ENCODE measurements at regions not wholly inside any gene's neighbourhood (a gene's known extent, or its start where the extent isn't known, plus 50 kb on each side); places are given as distances from the start of the nearest gene placed in this dataset.
"Not testable (repeated sequence)": the region's sequence is repeated elsewhere in the genome, so short reads cannot be mapped to it uniquely, and the experiment has no call there.

DNA sequence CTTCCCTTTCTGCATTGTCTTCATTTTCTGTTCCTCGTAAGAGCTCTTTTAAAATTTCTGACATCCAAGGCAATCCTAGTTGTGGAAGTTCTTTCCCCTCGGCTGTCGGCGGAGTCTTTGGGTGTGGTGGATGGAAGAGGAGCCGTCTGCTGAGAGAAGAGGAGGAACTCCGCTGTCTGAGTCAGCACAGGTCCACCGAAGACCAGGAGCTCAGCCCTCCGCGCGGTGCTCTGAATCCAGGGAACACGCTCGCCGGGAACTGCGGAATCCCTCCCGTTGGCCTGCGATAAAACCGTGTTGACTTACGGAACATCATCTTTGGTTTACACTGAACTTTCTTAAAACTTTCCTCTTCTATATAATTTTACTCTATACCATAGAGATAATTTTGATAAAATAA is 100.7 kb upstream of the IRX4 start:
- DNase-seq (ENCODE audit: low read depth), result no peak

DNA sequence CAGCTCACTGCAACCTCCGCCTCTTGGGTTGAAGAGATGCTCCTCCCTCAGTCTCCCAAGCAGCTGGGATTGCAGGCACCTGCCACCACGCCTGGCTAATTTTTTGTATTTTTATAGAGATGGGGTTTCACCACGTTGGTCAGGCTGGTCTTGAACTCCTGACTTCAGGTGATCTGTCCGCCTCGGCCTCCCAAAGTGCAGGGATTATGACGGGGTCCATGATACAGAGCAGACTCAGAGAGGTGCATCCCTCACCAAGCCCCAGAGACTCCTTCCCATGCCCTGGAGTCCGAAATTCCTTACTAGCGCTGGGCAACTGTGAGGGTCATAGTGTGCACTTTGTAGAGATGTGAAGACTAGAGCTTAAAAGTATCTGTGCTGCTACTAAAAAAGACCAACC is 99.8 kb upstream of the IRX4 start:
- DNase-seq (ENCODE audit: low read depth), result not testable (repeated sequence)

DNA sequence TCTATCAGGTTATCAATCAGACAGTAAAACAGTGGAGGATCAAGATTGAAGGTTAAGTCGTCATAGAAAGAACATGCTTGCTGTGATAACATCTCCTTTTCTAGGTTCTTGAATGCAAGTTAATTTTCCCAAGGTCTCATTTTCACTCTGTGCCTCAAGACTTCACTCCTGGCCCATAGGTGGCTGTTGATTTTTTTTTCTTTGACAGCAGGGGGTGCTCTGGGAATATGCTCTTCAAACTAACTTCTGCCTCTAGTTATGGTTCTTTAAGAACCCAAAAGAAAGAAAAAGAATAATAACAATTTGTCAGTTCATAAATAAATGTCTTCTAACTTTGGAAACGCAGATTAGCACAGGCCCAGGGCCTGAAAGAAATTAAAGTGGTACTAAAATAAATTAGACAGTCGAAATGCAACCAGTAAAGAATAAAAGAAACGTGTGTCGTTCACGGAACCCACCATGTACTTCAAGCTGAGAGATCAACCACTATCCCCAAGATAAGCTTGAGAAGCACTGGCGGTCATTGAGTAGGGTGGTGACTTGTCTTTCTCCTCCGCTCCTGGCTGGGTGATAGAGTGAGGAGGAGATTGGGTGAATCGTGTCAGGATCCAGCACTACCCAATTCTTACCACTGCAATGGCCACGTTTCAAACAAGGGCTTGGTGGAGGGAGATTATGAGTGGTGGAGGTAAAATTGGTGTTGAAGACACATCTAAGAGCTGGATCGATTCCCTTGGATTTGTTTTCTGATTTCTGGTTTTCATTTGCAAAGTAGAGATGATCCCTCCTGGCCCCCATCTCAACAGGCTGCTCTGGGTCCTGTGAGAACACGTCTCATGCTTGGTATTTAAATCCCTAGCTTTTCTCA is 93.4 kb upstream of the IRX4 start:
- no peak for DNase-seq (ENCODE audit: low read depth)

DNA sequence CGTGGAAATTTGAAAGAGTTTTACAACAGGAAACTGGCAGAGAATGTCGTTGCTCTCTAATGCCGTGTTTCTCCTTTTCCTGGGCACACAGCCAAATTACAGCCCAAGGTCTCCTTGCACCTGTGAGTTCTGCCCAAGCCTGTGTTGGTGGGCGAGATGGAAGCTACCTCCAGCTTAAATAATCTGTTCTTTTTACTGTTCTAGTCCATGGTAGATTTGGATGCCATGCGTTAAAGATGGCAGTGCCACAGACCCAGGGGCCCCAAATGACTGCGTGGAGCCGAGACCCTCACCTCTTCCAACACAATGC is 92.6 kb upstream of the IRX4 start:
- no peak for DNase-seq (ENCODE audit: low read depth)

DNA sequence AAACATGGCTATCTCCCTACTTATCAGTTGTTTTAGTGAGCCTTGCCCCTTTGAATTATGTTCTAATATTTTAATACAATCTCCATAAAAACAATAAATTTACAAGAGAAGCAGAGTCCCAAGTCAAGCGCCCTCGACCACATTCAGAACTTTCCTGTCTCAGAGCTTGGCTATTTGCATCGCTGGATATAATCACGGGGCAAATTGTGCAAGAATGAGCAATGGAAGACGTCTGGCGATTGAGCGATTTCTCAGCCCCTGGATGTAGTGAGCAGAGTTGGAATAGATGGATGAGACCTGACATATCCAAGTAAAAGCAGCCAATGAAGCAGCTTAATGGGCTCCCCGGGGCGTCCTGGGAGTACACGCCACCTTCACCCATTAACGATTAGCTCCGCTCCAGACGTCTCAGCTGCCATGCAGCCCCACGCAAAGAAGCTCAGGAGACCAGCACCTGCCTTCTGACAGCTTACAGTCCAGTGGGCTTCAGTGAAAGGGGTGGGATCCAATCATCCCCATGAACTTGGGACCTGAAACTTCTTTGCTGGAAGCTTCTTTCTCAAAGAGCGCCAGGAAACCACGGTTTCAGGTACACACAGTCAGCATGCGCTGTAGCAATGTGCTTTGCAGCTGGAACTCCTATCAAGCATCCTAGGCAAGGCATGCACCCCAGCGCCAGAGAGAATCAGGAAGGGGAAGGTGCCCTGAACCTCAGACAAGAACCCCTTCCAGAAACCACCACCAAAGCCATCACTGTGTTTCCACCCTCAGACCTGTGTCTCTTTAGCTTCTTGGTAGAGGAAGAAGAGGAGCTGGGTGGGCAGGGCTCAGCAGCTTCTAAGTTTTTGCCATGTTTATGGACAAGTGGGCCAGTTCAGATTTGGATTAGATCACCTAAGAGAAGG is 92.0 kb upstream of the IRX4 start:
- no peak for DNase-seq (ENCODE audit: low read depth)

GRCh38 chr5:1974081-1974480 is 91.4 kb upstream of the IRX4 start:
- DNase-seq (ENCODE audit: low read depth), result no peak

DNA sequence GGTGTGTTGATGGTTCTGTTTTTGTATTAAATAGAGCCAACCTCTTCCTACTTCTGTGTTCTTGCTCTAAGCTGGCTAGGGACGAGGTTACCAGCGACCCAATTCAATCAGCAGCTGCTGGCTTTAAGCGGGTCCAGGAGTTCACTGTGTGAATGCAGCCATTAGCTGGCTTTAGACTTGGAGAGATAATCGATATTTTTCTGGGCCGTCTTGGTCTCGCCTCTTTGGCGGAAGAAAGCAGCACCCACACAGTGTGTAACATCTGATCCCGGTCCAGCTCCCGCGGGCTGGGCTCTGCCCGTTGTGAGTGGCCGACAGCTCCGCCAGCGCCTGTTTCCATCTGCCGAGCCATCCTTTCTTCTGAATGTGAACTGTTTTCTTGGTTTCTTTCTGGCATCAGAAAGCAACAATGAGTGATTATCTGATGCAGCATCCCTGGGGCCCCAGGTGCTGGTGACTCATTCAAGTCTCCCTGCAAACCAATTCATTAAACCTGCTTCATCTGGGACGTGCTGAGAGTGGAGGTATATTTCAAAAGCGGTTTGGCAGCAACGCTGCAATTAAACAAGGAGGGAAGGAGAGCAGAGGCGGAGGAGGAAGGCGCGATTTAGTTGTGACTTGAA is 90.8 kb upstream of the IRX4 start:
- DNase-seq (ENCODE audit: low read depth), result no peak

- no peak for DNase-seq (ENCODE audit: low read depth)
Measured at GRCh38 chr5:1971944-1972343, 89.2 kb upstream of the IRX4 start.

DNA sequence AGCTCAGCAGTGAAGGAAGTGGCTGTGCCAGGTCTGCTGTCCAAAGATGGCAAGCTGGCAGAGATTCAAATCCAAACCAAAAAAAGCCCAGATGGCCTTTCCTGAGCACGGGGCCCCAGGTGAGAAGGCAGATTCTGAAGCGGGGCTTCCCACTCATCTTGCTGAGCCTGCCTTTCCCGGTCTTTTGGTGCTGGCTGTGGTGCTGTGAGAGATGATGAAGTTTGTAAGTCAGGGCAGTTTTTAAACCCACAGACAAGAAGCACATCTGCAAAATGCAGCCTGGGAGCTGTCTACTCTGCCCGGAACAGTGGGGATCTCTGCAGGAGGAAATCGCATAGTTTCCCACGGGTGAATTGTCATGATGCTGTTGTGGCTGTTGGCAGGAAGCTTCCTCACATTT is 85.0 kb upstream of the IRX4 start:
- DNase-seq (ENCODE audit: low read depth), result no peak

DNA sequence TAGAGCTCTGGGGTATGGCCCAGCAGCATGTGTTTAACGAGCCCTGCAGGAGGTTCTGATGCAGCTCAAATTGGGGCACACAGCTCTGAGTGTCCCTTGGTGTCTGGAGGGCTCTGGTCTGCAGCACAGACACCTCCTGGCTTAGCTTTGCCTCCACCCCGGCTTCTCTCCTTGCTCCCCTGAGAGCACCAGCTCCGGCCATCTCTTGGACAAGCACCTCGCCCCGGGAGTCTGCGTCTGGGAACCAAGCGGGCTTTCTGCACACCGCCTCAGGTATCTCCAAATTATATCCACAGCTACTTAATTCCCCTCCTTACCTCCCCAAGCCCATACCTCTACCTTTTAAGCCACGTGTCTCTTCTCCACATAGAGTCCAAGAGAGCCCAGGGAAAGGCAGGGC is 83.7 kb upstream of the IRX4 start:
- DNase-seq (ENCODE audit: low read depth), result no peak

DNA sequence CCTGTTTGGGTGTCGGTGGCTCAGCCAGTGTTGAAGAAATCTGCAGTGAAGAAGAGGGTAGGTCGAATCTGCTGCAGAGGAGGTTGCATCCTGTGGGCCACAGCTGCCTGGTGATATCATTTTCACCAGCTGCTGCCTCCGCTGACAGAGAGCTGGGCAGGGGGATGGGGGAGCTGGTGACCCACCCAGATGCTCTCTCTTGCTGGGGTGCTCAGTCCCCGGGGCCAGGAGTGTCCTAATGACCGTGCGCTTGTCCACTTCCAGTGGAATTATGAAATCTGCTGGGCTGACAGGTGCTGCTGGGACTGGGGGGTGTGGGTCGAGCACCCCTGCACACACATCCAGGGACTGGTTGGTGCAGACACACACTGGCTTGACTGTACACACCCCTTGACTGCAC is 83.2 kb upstream of the IRX4 start:
- DNase-seq (ENCODE audit: low read depth), result no peak

DNA sequence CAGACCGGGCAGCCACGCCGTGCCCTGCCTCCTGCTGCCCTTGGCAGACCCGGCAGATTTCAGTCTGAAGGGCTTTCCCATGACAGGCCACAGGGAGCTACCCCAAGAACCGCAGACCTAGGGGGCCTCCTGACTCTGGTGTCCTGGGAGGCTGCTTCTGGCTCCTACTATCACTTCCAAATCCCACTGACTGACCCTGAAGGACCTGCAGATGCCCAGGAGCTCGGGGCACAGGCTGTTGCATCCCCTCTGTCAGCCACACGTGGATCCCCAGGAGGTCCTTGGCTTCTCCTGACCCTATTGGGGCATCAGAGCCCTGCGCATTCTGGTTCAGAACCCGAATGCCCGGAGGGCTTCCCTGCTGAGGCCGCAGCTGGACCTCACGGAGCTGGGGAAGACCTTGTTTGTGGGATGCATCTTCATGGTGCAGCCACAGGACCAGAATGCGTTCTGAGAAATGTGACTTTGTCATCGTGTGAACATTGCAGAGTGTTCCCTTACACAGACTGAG is 81.3 kb upstream of the IRX4 start:
- DNase-seq (ENCODE audit: low read depth), result no peak

DNA sequence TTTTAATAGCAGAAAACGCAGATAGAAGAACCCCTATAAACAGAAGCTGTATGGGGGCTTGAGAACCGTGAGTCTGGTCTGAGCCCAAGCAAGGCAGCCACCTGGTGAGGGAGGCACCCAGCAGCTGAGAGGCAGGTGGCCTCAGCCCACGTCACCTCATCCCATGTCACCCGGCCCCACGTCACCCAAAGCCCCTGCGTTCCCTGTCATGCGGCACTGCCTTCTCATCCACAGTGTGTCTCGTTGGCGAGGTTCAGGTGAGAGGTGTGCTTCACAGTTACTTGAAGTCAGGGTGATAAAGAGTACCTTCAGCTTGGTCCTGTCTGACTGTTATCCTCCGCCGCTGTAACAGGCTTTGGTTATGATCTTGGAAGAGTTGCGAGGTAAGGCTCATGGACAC is 80.6 kb upstream of the IRX4 start:
- DNase-seq (ENCODE audit: low read depth), result no peak

- DNase-seq (ENCODE audit: low read depth), result no peak
Measured at GRCh38 chr5:1962619-1963355, 80.1 kb upstream of the IRX4 start.

GRCh38 chr5:1961952-1962595 is 79.3 kb upstream of the IRX4 start:
- no peak for DNase-seq (ENCODE audit: low read depth)

- no peak for DNase-seq (ENCODE audit: low read depth)
Measured at GRCh38 chr5:1961304-1961946, 78.7 kb upstream of the IRX4 start.

GRCh38 chr5:1960595-1961303 is 78.0 kb upstream of the IRX4 start:
- DNase-seq (ENCODE audit: low read depth), result no peak

- DNase-seq (ENCODE audit: low read depth), result no peak
Measured at GRCh38 chr5:1959725-1960581, 77.2 kb upstream of the IRX4 start.

DNA sequence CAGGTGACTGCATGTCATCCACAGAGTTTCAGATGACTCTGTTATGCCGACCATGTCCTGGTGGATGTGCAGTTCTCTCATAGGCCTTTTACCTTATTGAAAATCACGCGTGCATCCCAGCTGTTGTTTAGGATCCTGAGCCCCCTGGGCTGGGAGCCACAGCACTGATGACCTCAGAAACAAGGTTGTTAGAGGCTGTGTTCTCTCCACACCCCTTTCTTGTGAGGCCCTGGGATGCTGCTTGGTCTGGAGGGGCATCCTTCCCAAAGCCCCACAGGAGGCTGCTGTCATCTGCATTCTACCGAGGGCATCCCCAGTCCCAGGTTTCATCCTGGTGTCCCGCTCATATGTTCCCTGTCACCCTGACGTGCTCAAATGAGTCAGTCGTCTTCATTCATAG is 76.5 kb upstream of the IRX4 start:
- no peak for DNase-seq (ENCODE audit: low read depth)
